Lower lobe of right lung (tissue), 2 donors: ENCODE measurements at regions not wholly inside any gene's neighbourhood (a gene's known extent, or its start where the extent isn't known, plus 50 kb on each side); places are given as distances from the start of the nearest gene placed in this dataset.

Source experiments
- ATAC-seq, 2 donors: fragments of 200-7000 bp; cut with Tn5 transposase; one replicate each; pipeline ENCODE4 v1.9.1; 2020 to 2022; ENCODE audit warnings: mild to moderate bottlenecking in 2 of 2, moderate library complexity in 2 of 2
- DNase-seq: peaks from one replicate; pipeline ENCODE4 v3.0.0-alpha.2; 2020
- H3K27ac ChIP-seq: fragments of 200-600 bp; one replicate; pipeline ENCODE4 v1.8.0; 2022
- H3K27me3 ChIP-seq: fragments of 200-600 bp; one replicate; pipeline ENCODE4 v1.8.0; 2022; ENCODE audit warnings: low read depth
- H3K36me3 ChIP-seq: fragments of 200-600 bp; one replicate; pipeline ENCODE4 v1.8.0; 2022; ENCODE audit warnings: mild to moderate bottlenecking
- H3K4me1 ChIP-seq: fragments of 200-600 bp; one replicate; pipeline ENCODE4 v1.8.0; 2022
- H3K4me3 ChIP-seq: fragments of 200-600 bp; one replicate; pipeline ENCODE4 v1.8.0; 2022; ENCODE audit warnings: mild to moderate bottlenecking
- H3K9me3 ChIP-seq: fragments of 200-600 bp; one replicate; pipeline ENCODE4 v1.8.0; 2022
- intact Hi-C: fragments of 100-400 bp; cut with DNase I; formaldehyde crosslinking; loops from one replicate; pipeline ENCODE4 v1.11.0; 2022
- TF ChIP-seq, protein P1 (sequence below): fragments of 200-600 bp; IDR thresholded peaks from one replicate; pipeline ENCODE4 v1.8.0; 2022; ENCODE audit warnings: antibody characterized with exemption, mild to moderate bottlenecking
- donor health status: DM: no; HTN: yes; CAD: no; lungs with severe emphysema.

DNA sequence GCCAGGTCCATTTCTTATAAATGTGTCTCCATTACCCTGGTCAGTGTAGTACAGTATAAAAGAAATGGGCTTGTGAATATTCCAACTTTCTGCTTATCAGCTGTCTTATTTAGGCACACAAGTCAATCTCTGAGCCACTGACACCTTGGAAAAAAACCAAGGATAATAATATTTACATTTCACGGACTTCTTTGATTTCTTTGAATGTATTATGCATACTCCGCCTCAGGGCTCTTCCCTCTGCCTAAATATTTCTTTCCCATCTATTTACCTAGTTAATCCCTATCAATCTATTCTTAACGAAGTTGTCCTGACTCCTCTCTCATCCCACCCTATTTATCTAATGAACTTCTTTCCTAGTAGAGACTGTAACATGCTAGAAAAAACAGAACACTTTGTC, 253.8 kb downstream of the CRPPA start:
- H3K9me3 ChIP-seq: no peaks in the 10 kb centered on the region
- H3K27me3 ChIP-seq: no peaks in the 10 kb centered on the region
- ATAC-seq (no peak), DNase-seq (no peak)
- intact Hi-C loops: no loop called here
- no peak overlapping the region for H3K4me3 ChIP-seq
- TF ChIP-seq, protein P1, sequence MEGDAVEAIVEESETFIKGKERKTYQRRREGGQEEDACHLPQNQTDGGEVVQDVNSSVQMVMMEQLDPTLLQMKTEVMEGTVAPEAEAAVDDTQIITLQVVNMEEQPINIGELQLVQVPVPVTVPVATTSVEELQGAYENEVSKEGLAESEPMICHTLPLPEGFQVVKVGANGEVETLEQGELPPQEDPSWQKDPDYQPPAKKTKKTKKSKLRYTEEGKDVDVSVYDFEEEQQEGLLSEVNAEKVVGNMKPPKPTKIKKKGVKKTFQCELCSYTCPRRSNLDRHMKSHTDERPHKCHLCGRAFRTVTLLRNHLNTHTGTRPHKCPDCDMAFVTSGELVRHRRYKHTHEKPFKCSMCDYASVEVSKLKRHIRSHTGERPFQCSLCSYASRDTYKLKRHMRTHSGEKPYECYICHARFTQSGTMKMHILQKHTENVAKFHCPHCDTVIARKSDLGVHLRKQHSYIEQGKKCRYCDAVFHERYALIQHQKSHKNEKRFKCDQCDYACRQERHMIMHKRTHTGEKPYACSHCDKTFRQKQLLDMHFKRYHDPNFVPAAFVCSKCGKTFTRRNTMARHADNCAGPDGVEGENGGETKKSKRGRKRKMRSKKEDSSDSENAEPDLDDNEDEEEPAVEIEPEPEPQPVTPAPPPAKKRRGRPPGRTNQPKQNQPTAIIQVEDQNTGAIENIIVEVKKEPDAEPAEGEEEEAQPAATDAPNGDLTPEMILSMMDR: no peak
- H3K36me3 ChIP-seq: no peaks in the 10 kb centered on the region
- H3K4me1 ChIP-seq: no peaks in the 10 kb centered on the region
- H3K27ac ChIP-seq: no peak overlapping the region

DNA sequence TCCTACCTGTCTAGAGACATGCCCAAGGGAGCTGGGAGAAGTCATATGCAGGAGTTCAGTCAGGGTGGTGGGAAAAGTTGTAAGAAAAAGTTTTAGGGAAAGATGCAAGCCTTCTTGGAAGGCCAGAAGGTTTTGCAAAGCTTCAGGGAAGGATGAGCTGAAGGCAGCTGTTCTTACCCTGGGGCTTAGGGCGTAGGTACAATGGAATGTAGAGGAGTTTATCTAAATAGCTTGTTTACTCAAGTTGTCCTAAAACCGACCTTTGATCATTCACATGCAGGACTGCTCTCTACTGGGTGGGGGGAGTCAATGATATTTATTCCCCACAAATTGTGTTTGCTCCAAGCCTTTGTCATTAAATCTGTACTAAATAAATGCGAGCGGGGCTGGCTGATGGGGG, 277.0 kb downstream of the CRPPA start:
- ATAC-seq: no peak
- no peaks in the 10 kb centered on the region for H3K36me3 ChIP-seq

DNA sequence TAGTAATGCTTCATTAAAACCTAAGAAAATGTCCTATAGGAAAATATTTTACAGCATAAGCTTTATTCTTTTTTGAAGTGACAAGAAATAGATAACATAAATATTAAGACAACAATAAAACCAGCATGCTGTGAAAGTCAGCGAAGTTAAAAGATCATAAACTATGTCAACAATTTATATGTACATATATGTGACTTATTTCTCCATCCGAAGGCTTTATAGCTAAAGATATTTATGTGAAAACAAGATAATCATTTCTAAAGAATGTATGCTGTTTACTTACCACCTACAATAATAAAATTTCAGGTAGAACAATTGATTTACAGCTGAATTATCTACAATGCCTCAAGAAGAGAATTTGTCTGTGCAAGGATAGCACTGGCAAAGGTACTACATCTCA, 283.4 kb downstream of the CRPPA start:
- Histone ChIP-seq H3K9me3 (no peaks in the 10 kb centered on the region), H3K36me3 (no peaks in the 10 kb centered on the region), H3K4me1 (no peaks in the 10 kb centered on the region), H3K27ac (no peak overlapping the region), H3K4me3 (no peak overlapping the region), H3K27me3 (no peaks in the 10 kb centered on the region)
- intact Hi-C loops: no loop called here
- ATAC-seq (no peak), DNase-seq (no peak)
- TF ChIP-seq, protein P1: no peak

More for the DNA sequence above, 277.0 kb downstream of the CRPPA start:
- Histone ChIP-seq H3K4me1 (no peaks in the 10 kb centered on the region), H3K27me3 (no peaks in the 10 kb centered on the region), H3K4me3 (no peak overlapping the region), H3K27ac (no peak overlapping the region), H3K9me3 (peaks cover 32% of the 10 kb centered on the region)
- DNase-seq: no peak
- TF ChIP-seq, protein P1: no peak
- intact Hi-C loops: no loop called here

DNA sequence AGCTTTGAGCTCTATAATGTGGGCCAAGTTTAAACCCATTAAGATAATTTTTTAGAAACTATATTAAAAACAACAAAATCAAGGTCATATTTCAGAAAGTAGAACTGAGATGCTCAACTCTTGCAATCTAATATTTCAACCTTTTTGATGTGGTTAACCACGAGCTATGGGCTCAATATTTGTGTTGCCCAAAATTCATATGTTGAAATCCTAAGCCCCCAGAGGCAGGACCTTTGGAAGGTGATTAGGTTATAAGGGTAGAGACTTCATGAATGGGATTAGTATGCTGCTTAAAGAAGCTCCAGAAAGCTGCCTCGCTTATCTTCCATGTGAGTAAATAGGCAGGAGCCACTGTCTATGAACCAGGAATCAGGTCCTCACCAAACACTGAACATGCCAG, 284.4 kb downstream of the CRPPA start:
- Histone ChIP-seq H3K4me1 (no peaks in the 10 kb centered on the region), H3K27ac (no peak overlapping the region), H3K9me3 (no peaks in the 10 kb centered on the region), H3K4me3 (no peak overlapping the region), H3K27me3 (no peaks in the 10 kb centered on the region), H3K36me3 (no peaks in the 10 kb centered on the region)
- intact Hi-C loops: no loop called here
- ATAC-seq (no peak), DNase-seq (no peak)
- TF ChIP-seq, protein P1: no peak

DNA sequence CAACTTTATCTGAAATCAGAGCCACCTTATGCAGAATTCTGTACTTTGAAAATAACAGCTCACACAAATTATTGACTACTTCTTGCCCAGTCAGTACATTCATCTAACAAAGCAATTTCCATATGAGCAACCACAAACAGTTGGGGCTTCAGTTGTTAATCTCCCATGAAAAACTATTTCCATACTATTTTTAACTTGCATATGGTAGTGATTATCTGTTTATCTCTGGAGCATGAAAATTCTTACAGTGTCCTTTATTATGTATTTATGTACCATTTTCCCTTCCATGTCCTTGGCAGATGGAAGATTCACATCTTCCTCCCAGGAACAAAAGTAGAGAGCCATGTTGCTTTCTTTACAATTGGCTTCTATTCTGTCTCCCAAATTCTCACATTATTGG, 285.7 kb downstream of the CRPPA start:
- no peak for ATAC-seq
- H3K4me3 ChIP-seq: no peak overlapping the region
- intact Hi-C loops: no loop called here

More for the DNA sequence above, 285.7 kb downstream of the CRPPA start:
- no peak for DNase-seq
- TF ChIP-seq, protein P1: no peak
- Histone ChIP-seq H3K36me3 (no peaks in the 10 kb centered on the region), H3K27ac (no peak overlapping the region), H3K9me3 (no peaks in the 10 kb centered on the region), H3K4me1 (no peaks in the 10 kb centered on the region), H3K27me3 (no peaks in the 10 kb centered on the region)
